Stimulated activated CD4-positive, alpha-beta T cell treated with anti-CD3 and anti-CD28 coated beads, Interleukin-12 subunit alpha, Interleukin-12 subunit beta, amount 100 ng/mL, for 48 hours (primary cell): ENCODE measurements at regions not wholly inside any gene's neighbourhood (a gene's known extent, or its start where the extent isn't known, plus 50 kb on each side); places are given as distances from the start of the nearest gene placed in this dataset.

Experiments used
- DNase-seq, 3 donors: peaks; one replicate each; pipeline ENCODE4 v3.0.0-alpha.2; 2020; ENCODE audit warnings: low read depth in 2 of 3, low spot score in 1 of 3

GRCh38 chr1:8203551-8203950, 114.4 kb upstream of the SLC45A1 start:
- no peak for DNase-seq

GRCh38 chr1:8203056-8203455, 114.9 kb upstream of the SLC45A1 start:
- no peak for DNase-seq

DNA sequence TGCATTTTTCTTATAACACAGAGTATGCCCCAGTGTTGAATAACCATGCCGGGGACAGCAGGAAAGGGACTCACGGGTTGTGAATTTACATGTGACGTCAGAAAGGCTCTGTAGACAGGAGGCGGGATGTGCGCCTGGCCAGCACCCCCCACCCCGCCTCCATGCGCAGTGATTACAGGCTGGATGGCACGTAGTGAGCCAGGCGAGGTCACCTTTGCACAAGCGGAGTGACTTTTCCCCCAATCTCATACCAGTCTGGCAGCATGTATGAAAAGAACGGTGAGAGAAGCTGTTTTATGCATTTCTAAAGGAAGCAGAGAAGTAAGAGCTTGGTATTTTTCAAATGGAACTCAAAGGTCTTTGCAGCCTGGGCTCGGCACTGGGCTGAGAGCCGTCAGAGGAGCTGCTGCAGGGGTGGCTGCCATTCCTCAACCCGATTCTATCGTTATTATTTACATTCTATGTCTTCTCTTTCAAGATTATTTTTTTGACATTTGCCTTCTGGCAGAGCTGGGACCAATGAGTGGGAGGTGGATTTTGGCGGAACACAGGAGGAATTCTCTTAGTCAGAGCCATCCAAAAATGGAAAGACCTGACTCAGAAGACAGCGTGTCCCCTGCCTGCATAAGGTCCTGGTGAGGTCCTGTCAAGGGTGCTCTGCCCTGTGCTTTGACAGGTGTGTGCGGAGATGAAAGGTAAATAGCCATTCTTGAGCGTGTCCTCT, 115.6 kb upstream of the SLC45A1 start:
- no peak for DNase-seq

- no peak for DNase-seq
These were observed 116.5 kb upstream of the SLC45A1 start for GRCh38 chr1:8201331-8201861.

- no peak for DNase-seq
These were observed 117.4 kb upstream of the SLC45A1 start for GRCh38 chr1:8200317-8201115.

DNA sequence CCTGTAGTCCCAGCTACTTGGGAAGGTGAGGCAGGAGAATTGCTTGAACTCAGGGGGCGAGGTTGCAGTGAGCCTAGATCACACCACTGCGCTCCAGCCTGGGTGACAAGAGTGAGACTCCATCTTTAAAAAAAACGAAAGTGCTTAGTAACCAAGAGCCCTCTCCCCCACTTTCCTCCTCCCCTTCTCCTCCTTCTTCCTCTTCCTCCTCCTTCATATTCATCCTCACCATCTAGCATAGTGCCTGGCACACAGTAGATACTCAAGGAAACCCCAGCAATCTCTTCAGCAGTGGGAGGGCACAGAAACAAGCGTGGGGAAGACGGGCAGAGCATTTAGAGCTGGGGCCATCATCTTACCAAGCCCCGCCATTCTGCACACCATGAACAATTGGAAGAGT, 119.4 kb upstream of the SLC45A1 start:
- no peak for DNase-seq

GRCh38 chr1:8197493-8198282, 120.2 kb upstream of the SLC45A1 start:
- DNase-seq: no peak

GRCh38 chr1:8194481-8195227, 123.3 kb upstream of the SLC45A1 start:
- DNase-seq: no peak

DNA sequence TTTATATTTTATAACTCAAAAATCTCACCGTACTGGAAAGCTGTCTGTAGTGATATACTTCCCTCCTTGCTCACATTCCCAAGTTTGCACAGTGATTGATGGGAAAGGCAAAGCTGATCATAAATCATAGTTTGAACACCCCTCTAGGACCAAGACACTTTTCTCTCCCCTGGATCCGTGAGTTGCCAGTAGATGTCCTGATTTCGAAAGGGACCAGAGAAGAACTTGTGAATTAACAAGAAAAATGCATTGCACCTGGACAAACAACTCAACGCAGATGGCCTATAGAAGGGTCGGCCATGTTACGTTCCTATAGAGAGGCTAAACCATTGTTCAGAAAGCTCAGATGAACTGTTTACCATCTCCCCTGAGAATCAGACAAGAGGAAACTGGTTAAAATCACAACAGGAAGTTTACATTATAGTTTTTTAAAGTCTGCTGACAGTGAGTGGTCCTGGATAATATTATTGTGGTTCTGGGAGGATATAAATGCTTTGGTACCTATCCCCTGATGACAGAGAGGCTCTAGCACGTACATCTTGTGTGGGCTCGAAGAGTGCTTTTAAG, 124.0 kb upstream of the SLC45A1 start:
- DNase-seq: no peak

- no peak for DNase-seq
These were observed 126.4 kb upstream of the SLC45A1 start for GRCh38 chr1:8191474-8191873.

- no peak for DNase-seq
These were observed 127.9 kb upstream of the SLC45A1 start for GRCh38 chr1:8189931-8190483.

- DNase-seq: no peak
These were observed 132.5 kb upstream of the SLC45A1 start for GRCh38 chr1:8185400-8185799.

DNA sequence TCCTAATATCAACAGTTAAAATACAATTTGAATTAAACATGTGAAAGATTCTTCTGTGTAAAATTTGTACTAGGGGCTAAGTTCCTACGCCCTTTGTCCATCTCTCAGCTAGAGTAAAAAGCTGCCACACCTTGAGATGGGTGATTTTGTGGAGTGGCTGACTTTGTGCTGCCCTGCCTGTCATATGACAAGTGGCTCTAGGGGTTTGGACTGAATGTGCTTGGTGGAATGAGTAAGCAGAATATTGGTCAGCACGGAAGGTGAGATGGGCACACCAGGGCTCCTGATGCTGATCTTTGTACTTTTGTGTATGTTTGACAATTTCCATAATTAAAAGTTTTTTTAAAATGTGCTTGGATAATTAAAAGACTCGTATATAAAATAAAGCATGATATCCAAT, 133.6 kb upstream of the SLC45A1 start:
- DNase-seq: no peak

- DNase-seq: no peak
These were observed 135.7 kb upstream of the SLC45A1 start for GRCh38 chr1:8182034-8182761.

DNA sequence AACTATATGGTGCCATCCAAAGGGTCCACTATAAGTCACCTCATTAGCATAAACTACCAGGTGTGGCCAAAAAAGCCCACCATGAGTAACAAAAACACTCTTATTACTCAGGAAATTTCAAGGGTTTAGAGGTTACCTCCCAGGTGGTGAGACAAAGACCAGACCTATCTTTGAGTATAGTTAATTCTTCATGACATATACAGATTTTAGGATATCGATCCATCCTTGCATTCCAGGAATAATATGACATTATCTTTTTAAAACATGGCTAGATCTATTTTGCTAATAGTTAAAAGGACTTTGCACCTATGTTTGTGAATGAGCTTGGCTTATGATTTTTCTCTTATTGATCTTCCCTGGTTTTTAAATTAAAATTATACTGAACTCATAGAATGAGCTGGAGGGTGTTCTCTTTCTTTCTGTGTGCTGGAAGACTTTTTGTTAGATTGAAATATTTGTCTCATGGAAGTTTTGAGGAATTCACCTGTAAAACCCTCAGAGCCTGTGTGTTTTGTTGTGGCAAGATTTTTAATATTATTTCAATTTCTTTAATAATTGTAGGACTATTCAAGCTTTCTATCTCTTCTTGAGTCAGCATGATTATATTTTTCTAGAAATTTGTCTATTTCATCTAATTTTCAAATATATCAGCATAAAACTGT, 138.7 kb upstream of the SLC45A1 start:
- no peak for DNase-seq

GRCh38 chr1:8176279-8176678, 141.6 kb upstream of the SLC45A1 start:
- no peak for DNase-seq

DNA sequence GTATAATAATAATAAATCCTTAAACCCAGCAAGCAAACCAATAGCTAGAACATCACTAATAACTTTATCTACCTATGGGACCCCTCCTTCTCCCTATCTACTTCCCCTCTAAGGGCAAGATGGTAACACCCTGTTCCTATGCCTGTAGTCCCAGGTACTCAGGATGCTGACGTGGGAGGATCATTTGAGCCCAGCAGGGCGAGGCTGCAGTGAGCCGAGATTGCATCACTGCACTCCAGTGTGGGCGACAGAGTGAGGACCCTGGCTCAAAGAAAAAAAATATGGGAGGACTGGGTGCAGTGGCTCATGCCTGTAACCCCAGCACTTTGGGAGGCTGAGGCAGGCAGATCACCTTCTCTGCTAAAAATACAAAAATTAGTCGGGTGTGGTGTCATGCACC, 143.1 kb upstream of the SLC45A1 start:
- DNase-seq: no peak

GRCh38 chr1:8171751-8172464, 145.8 kb upstream of the ERRFI1 start:
- DNase-seq: no peak
